MM.1S (cell line): ENCODE measurements at regions not wholly inside any gene's neighbourhood (a gene's known extent, or its start where the extent isn't known, plus 50 kb on each side); places are given as distances from the start of the nearest gene placed in this dataset.

ENCODE experiments used
- CTCF ChIP-seq: fragments of 300-600 bp; sonication (generic); IDR thresholded peaks from 2 replicates; pipeline ENCODE4 v1.5.1; 2016; ENCODE audit warnings: antibody characterized with exemption, low read length, mixed read lengths
- EZH2 ChIP-seq: fragments of 300-600 bp; sonication (generic); optimal IDR thresholded peaks from 2 replicates; pipeline ENCODE3; 2017; ENCODE audit warnings: low read depth, mild to moderate bottlenecking, antibody characterized with exemption, low read length, mixed read lengths

- TF ChIP-seq CTCF: no peak
- no peak for TF ChIP-seq EZH2
Measured at GRCh38 chr5:103862398-103862797, 299.8 kb upstream of the NUDT12 start.
